Ishikawa (cell line): ENCODE measurements at regions not wholly inside any gene's neighbourhood (a gene's known extent, or its start where the extent isn't known, plus 50 kb on each side); places are given as distances from the start of the nearest gene placed in this dataset.

Experiments
- CEBPB ChIP-seq: IDR thresholded peaks from 2 replicates; pipeline ENCODE4 v1.6.1; 2012
- CREB1 ChIP-seq: IDR thresholded peaks from 2 replicates; pipeline ENCODE4 v1.6.1; 2012; ENCODE audit warnings: low read depth
- EGR1 ChIP-seq: IDR thresholded peaks from 2 replicates; pipeline ENCODE4 v1.6.1; 2012
- EP300 ChIP-seq: IDR thresholded peaks from 2 replicates; pipeline ENCODE4 v1.6.1; 2012; ENCODE audit warnings: borderline replicate concordance
- FOXM1 ChIP-seq: IDR thresholded peaks from 2 replicates; pipeline ENCODE4 v1.6.1; 2012; ENCODE audit warnings: low read depth, borderline replicate concordance
- MAX ChIP-seq: IDR thresholded peaks from 2 replicates; pipeline ENCODE4 v1.6.1; 2012
- RAD21 ChIP-seq: IDR thresholded peaks from 2 replicates; pipeline ENCODE4 v1.6.1; 2012; ENCODE audit warnings: low read depth
- REST ChIP-seq: IDR thresholded peaks from 2 replicates; pipeline ENCODE4 v1.6.1; 2012; ENCODE audit warnings: low read depth, mild to moderate bottlenecking
- TAF1 ChIP-seq: IDR thresholded peaks from 2 replicates; pipeline ENCODE4 v1.6.1; 2012; ENCODE audit warnings: low read depth, mild to moderate bottlenecking
- TCF12 ChIP-seq: IDR thresholded peaks from 2 replicates; pipeline ENCODE4 v1.6.1; 2012; ENCODE audit warnings: low read depth
- USF1 ChIP-seq: IDR thresholded peaks from 2 replicates; pipeline ENCODE4 v1.6.1; 2012
- YY1 ChIP-seq: IDR thresholded peaks from 2 replicates; pipeline ENCODE4 v1.6.1; 2012; ENCODE audit warnings: low read depth

- TF ChIP-seq TAF1 (no peak), YY1 (no peak), MAX (no peak), FOXM1 (no peak), REST (no peak), CREB1 (no peak), RAD21 (no peak), EP300 (no peak), CEBPB (no peak), EGR1 (no peak), TCF12 (no peak), USF1 (no peak)
Measured at GRCh38 chr7:113247198-113247597, 128.8 kb upstream of the SMIM30 start.
